GM10266 (cell line): ENCODE measurements at regions not wholly inside any gene's neighbourhood (a gene's known extent, or its start where the extent isn't known, plus 50 kb on each side); places are given as distances from the start of the nearest gene placed in this dataset.

ENCODE experiments used
- DNase-seq: peaks from one replicate; pipeline ENCODE4 v3.0.0; 2012; ENCODE audit errors: extremely low spot score
- TF ChIP-seq, protein P1 (sequence below): IDR thresholded peaks from 2 replicates; pipeline ENCODE4 v1.5.1; 2012; ENCODE audit warnings: mild to moderate bottlenecking, low read depth; ENCODE audit not compliant: control insufficient read depth, insufficient read depth; ENCODE audit errors: missing control alignments

DNA sequence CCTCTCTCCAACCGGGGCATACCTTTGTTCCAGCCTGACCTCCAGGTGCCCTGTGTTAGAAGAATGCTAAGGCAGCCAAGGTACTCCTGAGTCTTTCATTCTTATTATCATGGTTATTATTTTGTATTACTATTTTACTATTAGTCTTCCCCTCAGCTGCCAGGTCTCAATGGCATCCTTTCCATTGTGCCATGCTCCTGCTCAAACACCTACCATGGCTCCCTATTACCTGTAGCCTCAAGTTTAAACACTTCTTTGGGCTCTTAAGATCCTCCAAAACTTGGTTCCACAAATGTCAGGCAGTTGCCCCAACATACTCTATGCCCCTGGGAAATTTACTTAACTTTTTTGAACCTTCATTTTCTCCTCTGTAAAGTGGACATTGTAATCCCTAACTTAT is 130.4 kb downstream of the CHST1 start:
- DNase-seq, result no peak
- TF ChIP-seq, protein P1, sequence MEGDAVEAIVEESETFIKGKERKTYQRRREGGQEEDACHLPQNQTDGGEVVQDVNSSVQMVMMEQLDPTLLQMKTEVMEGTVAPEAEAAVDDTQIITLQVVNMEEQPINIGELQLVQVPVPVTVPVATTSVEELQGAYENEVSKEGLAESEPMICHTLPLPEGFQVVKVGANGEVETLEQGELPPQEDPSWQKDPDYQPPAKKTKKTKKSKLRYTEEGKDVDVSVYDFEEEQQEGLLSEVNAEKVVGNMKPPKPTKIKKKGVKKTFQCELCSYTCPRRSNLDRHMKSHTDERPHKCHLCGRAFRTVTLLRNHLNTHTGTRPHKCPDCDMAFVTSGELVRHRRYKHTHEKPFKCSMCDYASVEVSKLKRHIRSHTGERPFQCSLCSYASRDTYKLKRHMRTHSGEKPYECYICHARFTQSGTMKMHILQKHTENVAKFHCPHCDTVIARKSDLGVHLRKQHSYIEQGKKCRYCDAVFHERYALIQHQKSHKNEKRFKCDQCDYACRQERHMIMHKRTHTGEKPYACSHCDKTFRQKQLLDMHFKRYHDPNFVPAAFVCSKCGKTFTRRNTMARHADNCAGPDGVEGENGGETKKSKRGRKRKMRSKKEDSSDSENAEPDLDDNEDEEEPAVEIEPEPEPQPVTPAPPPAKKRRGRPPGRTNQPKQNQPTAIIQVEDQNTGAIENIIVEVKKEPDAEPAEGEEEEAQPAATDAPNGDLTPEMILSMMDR, result no peak

DNA sequence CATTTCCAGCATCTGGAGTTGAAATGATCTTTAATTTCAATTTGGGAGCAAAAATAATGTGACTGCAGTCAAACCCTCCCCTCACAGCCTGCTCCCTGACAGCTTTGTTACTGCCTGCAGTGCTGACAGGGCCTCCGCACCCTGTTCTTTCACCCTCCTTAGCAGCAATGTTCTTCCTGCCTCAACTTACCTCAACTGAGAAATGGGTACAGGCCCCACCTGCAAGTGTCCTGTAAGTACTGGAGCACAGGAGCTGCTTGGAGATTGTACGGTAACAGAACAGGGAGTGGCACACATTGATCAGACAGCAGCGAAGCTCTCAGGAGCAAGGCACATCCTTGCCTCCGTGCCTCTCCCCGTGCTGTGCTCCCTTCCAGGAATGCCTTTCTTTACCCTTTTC is 131.3 kb downstream of the CHST1 start:
- DNase-seq, result no peak
- TF ChIP-seq, protein P1, result no peak

DNA sequence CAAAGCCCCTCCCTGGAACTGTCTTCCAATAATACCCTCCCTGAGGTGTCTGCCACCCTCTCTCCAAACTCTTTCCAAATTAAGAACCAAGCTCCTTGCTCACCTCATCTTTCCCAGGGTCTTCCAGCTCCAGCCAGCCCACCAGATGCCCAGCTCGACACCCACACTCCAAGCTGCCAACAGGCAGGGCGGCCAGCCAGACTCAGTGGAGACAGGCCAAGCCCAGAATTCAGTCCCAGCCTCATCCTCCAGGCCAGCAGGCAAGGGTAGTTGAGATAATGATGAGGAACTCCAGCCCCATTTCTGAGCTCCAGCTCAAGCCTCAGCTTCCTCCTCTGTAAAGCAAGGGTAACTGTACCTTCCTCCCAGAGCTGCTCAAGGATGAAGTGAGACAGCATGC is 132.9 kb downstream of the CHST1 start:
- TF ChIP-seq, protein P1, result no peak
- DNase-seq, result no peak

DNA sequence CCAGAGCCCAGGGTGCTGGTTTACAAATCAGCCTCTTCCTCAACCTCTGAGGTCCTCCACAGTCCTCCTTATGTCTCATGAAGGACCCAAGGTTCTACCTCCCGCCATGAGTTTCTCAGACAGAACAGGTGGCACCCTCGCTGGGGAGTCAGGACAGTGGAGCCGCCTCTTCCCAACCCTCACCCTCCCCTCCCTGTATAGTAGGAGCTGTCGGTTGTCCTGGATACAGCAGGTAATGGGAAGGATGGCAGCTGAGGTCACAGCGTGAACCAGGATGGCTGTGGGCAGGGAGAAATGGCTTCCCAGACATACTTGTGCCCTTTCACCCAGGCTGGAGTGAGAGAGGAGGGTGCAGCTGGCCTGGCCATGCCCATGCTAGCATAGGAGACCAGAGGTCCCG is 134.6 kb downstream of the CHST1 start:
- no peak for DNase-seq
- TF ChIP-seq, protein P1, result no peak

DNA sequence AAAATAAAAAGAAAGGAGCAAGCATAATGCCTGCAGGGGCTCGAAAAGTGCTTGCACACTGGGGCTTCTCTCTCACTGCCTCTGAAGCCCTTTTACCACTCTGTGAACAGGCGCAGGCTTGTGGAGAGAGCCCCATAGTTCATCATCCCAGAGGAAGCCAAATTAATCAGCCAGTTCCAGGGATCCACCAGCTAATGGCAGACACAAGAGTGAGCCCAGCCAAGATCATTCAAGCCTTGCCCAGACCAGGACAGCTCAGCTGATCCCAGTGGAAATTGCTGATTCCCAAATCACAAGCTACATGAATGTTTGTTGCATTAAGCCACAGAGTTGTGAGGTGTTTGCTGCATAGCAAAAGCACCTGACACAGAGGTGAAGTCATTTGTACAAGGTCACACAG is 135.3 kb downstream of the CHST1 start:
- no peak for DNase-seq
- TF ChIP-seq, protein P1, result no peak

DNA sequence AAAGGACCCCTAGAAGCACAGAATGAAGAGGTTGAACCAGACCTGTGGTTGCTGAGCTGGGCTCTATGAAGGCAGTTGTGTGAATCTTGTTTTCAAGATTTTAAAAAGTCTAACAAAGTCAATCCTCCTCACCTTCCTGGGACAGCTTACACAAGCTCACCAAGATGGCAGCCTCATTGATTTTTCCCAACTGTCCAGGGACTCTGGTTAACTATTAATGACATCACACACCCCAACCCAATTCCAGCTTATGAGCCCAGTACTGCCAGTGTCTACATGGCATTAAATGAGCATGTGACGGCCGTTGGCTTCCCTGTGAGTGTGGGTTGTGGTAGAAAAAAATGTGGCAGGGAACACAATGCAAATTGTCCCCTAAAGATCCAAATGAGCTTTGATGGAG is 137.0 kb downstream of the CHST1 start:
- no peak for DNase-seq
- TF ChIP-seq, protein P1, result no peak

DNA sequence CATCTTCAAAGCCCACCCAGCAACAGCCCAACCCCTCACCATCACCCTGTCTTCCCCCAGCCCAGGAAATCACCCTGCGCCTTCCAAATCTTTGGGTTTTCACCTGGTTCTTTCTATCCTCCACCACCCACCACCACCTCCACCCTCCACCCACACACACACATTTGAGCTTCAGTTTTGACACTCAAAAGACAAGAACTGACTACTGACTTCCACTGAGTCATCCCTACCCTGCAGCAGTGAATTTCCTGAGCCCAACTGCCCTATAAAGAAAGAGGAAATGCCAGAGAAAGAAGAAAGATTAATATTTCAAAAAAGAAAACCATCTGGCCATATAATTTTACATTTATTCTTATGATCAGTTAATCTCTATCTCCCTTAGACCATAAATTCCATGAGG is 137.5 kb downstream of the CHST1 start:
- DNase-seq, result no peak
- TF ChIP-seq, protein P1, result no peak
